Loucy (cell line): ENCODE measurements at regions not wholly inside any gene's neighbourhood (a gene's known extent, or its start where the extent isn't known, plus 50 kb on each side); places are given as distances from the start of the nearest gene placed in this dataset.

Source experiments
- H2AFZ ChIP-seq: fragments of 200-600 bp; sonication (generic); 2 replicates; pipeline ENCODE4 v1.6.0; 2016; ENCODE audit warnings: antibody characterized with exemption, mild to moderate bottlenecking, low read length, moderate library complexity
- H3F3A ChIP-seq: fragments of 200-600 bp; 2 replicates; pipeline ENCODE4 v1.6.0; 2016; ENCODE audit warnings: antibody characterized with exemption, low read depth, mild to moderate bottlenecking
- H3K27me3 ChIP-seq: fragments of 200-600 bp; sonication (generic); 2 replicates; pipeline ENCODE4 v1.6.1; 2014; ENCODE audit warnings: low read length, mild to moderate bottlenecking; ENCODE audit not compliant: insufficient read depth, poor library complexity, severe bottlenecking
- H3K36me3 ChIP-seq: fragments of 200-600 bp; sonication (generic); 2 replicates; pipeline ENCODE4 v1.6.1; 2016; ENCODE audit warnings: low read length; ENCODE audit not compliant: insufficient read depth
- H3K4me1 ChIP-seq: fragments of 200-600 bp; sonication (generic); 2 replicates; pipeline ENCODE4 v1.5.1; 2014; ENCODE audit warnings: low read length, mild to moderate bottlenecking; ENCODE audit not compliant: insufficient read depth, poor library complexity, severe bottlenecking
- H3K4me2 ChIP-seq: fragments of 200-600 bp; sonication (generic); 2 replicates; pipeline ENCODE4 v1.6.0; 2014; ENCODE audit warnings: antibody characterized with exemption, low read length, low read depth, mild to moderate bottlenecking; ENCODE audit not compliant: poor library complexity, severe bottlenecking
- H3K4me3 ChIP-seq: fragments of 200-600 bp; sonication (generic); 2 replicates; pipeline ENCODE4 v1.5.1; 2014; ENCODE audit warnings: low read length, mild to moderate bottlenecking, mixed read lengths; ENCODE audit not compliant: poor library complexity, severe bottlenecking
- H3K79me2 ChIP-seq: fragments of 200-600 bp; sonication (generic); 2 replicates; pipeline ENCODE4 v1.6.1; 2014; ENCODE audit warnings: low read length; ENCODE audit not compliant: insufficient read depth
- H3K9ac ChIP-seq: fragments of 200-600 bp; sonication (generic); 2 replicates; pipeline ENCODE4 v1.6.0; 2014; ENCODE audit warnings: mild to moderate bottlenecking, low read depth, low read length, moderate library complexity; ENCODE audit not compliant: poor library complexity, severe bottlenecking
- H3K9me2 ChIP-seq: fragments of 200-600 bp; sonication (generic); replicated peaks from 2 replicates; pipeline ENCODE4 v1.6.1; 2016; ENCODE audit warnings: low read depth, low read length, mixed read lengths
- H3K9me3 ChIP-seq: fragments of 200-600 bp; sonication (generic); 2 replicates; pipeline ENCODE4 v1.6.1; 2014; ENCODE audit warnings: mild to moderate bottlenecking, antibody characterized with exemption, low read length, low read depth; ENCODE audit not compliant: insufficient read depth
- H4K20me1 ChIP-seq: fragments of 200-600 bp; sonication (generic); 2 replicates; pipeline ENCODE4 v1.6.0; 2014; ENCODE audit warnings: antibody characterized with exemption, low read length, mild to moderate bottlenecking; ENCODE audit not compliant: insufficient read depth, poor library complexity, severe bottlenecking
- CTCF ChIP-seq: fragments of 200-600 bp; sonication (generic); conservative IDR thresholded peaks from 2 replicates; pipeline ENCODE4 v1.5.1; 2014; ENCODE audit warnings: mild to moderate bottlenecking, antibody characterized with exemption, low read length
- EZH2phosphoT487 ChIP-seq: fragments of 200-600 bp; IDR thresholded peaks from 2 replicates; pipeline ENCODE4 v1.6.1; 2018; ENCODE audit warnings: antibody characterized with exemption, mild to moderate bottlenecking, moderate library complexity, borderline replicate concordance

GRCh38 chr3:88321363-88322050, 171.7 kb downstream of the C3orf38 start:
- no peaks in the 10 kb centered on the region for H3K27me3 ChIP-seq
- H3K4me3 ChIP-seq, result no peak overlapping the region
- H3K9ac ChIP-seq, result no peak overlapping the region
- no peak overlapping the region for H2AFZ ChIP-seq
- H3K36me3 ChIP-seq, result no peaks in the 10 kb centered on the region
- H3F3A ChIP-seq, result no peaks in the 10 kb centered on the region
- H3K9me2 ChIP-seq, result no peaks in the 10 kb centered on the region
- no peak overlapping the region for H3K4me2 ChIP-seq
- H4K20me1 ChIP-seq, result no peaks in the 10 kb centered on the region
- no peaks in the 10 kb centered on the region for H3K4me1 ChIP-seq
- 0 out of 2 replicates have a peak, but pooled peaks cover under 1% of the 10 kb centered on the region for H3K9me3 ChIP-seq
- no peak for TF ChIP-seq EZH2phosphoT487
- no peak for TF ChIP-seq CTCF
- H3K79me2 ChIP-seq, result no peaks in the 10 kb centered on the region

DNA sequence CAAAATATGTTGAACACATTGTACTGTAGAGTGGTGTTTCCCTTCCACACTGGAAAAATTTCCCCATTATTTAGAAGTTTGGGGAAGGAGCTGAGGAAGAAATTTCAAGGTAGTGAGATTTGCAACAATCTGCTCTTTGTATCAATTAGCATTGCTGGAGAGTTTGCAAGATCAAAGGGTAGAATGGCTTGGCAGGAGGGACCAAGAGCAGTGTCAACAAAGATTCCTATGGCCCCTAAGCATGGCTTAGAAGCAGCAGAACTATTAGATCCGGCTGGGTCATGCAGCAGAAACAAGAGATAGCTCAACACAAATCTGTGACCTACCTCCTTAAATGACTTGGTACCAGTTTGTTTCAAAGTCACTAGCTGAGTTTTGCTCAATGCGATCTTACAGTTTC, 175.0 kb downstream of the C3orf38 start:
- no peaks in the 10 kb centered on the region for H3K27me3 ChIP-seq
- H3F3A ChIP-seq, result no peaks in the 10 kb centered on the region
- no peaks in the 10 kb centered on the region for H3K4me1 ChIP-seq
- H3K4me3 ChIP-seq, result no peak overlapping the region
- no peaks in the 10 kb centered on the region for H3K36me3 ChIP-seq
- TF ChIP-seq CTCF (no peak), EZH2phosphoT487 (no peak)
- no peaks in the 10 kb centered on the region for H3K9me3 ChIP-seq
- no peaks in the 10 kb centered on the region for H4K20me1 ChIP-seq
- H3K9me2 ChIP-seq, result 0 out of 2 replicates have a peak, but pooled peaks cover 3% of the 10 kb centered on the region
- no peak overlapping the region for H3K4me2 ChIP-seq
- H2AFZ ChIP-seq, result no peak overlapping the region
- no peaks in the 10 kb centered on the region for H3K79me2 ChIP-seq
- H3K9ac ChIP-seq, result no peak overlapping the region

GRCh38 chr3:88334187-88334868, 184.6 kb downstream of the C3orf38 start:
- H3K9me3 ChIP-seq, result no peaks in the 10 kb centered on the region
- no peaks in the 10 kb centered on the region for H4K20me1 ChIP-seq
- no peaks in the 10 kb centered on the region for H3K4me1 ChIP-seq
- no peaks in the 10 kb centered on the region for H3K79me2 ChIP-seq
- no peak for TF ChIP-seq EZH2phosphoT487
- TF ChIP-seq CTCF, result no peak
- H3K36me3 ChIP-seq, result no peaks in the 10 kb centered on the region
- H3K4me2 ChIP-seq, result no peak overlapping the region
- H3K4me3 ChIP-seq, result no peak overlapping the region
- no peak overlapping the region for H3K9ac ChIP-seq
- H3K9me2 ChIP-seq, result no peaks in the 10 kb centered on the region
- no peaks in the 10 kb centered on the region for H3K27me3 ChIP-seq
- H3F3A ChIP-seq, result no peaks in the 10 kb centered on the region
- H2AFZ ChIP-seq, result no peak overlapping the region
